Neural cell (in vitro differentiated cells): ENCODE measurements at regions not wholly inside any gene's neighbourhood (a gene's known extent, or its start where the extent isn't known, plus 50 kb on each side); places are given as distances from the start of the nearest gene placed in this dataset.

Experiments
- H2AFZ ChIP-seq: fragments of 200-600, 300-800 bp; sonication (generic), shearing (Covaris generic); 2 replicates; pipeline ENCODE4 v1.6.0; 2014; ENCODE audit warnings: low read depth, mild to moderate bottlenecking, antibody characterized with exemption, low read length, moderate library complexity
- H3F3A ChIP-seq: fragments of 200-600 bp; shearing (Covaris generic); 2 replicates; pipeline ENCODE4 v1.6.1; 2016; ENCODE audit warnings: mild to moderate bottlenecking, moderate library complexity, mixed read lengths, antibody characterized with exemption, low read length; ENCODE audit not compliant: insufficient read depth, poor library complexity, severe bottlenecking
- H3K27ac ChIP-seq: fragments of 200-600, 300-800 bp; sonication (generic), shearing (Covaris generic); 2 replicates; pipeline ENCODE4 v1.5.1; 2014; ENCODE audit warnings: mild to moderate bottlenecking, low read length, moderate library complexity
- H3K27me3 ChIP-seq: fragments of 300-800, 200-600 bp; sonication (generic), shearing (Covaris generic); 2 replicates; pipeline ENCODE4 v1.6.0; 2014; ENCODE audit warnings: mild to moderate bottlenecking, low read depth, low read length, moderate library complexity; ENCODE audit not compliant: insufficient read depth
- H3K36me3 ChIP-seq: fragments of 300-800, 200-600 bp; sonication (generic), shearing (Covaris generic); 2 replicates; pipeline ENCODE4 v1.5.1; 2014; ENCODE audit warnings: mild to moderate bottlenecking, antibody characterized with exemption, low read length, moderate library complexity; ENCODE audit not compliant: insufficient read depth
- H3K4me2 ChIP-seq: fragments of 300-800, 200-600 bp; sonication (generic), shearing (Covaris generic); 2 replicates; pipeline ENCODE4 v1.6.0; 2014; ENCODE audit warnings: mild to moderate bottlenecking, low read length
- H3K4me3 ChIP-seq: fragments of 300-800, 200-600 bp; sonication (generic), shearing (Covaris generic); 2 replicates; pipeline ENCODE4 v1.5.1; 2014; ENCODE audit warnings: mild to moderate bottlenecking, low read length, moderate library complexity
- H3K79me2 ChIP-seq: fragments of 200-600 bp; shearing (Covaris generic); replicated peaks from 2 replicates; pipeline ENCODE4 v1.6.0; 2014; ENCODE audit warnings: mild to moderate bottlenecking, low read length, moderate library complexity; ENCODE audit not compliant: insufficient read depth
- H3K9ac ChIP-seq: fragments of 300-800, 200-600 bp; sonication (generic), shearing (Covaris generic); 2 replicates; pipeline ENCODE4 v1.6.1; 2016; ENCODE audit warnings: mild to moderate bottlenecking, low read length, mixed read lengths
- H3K9me2 ChIP-seq: fragments of 200-600 bp; shearing (Covaris generic); 2 replicates; pipeline ENCODE4 v1.6.1; 2016; ENCODE audit warnings: mild to moderate bottlenecking, low read length, mixed read lengths; ENCODE audit not compliant: insufficient read depth
- H3K9me3 ChIP-seq: fragments of 200-600, 300-800 bp; sonication (generic), shearing (Covaris generic); 2 replicates; pipeline ENCODE4 v1.6.1; 2016; ENCODE audit warnings: mild to moderate bottlenecking, mixed run types, low read length, moderate library complexity, mixed read lengths
- H4K20me1 ChIP-seq: fragments of 200-600 bp; shearing (Covaris generic); 2 replicates; pipeline ENCODE4 v1.6.1; 2016; ENCODE audit warnings: mild to moderate bottlenecking, mixed run types; ENCODE audit not compliant: insufficient read depth
- EP300 ChIP-seq: fragments of 450-650 bp; conservative IDR thresholded peaks from 2 replicates; pipeline ENCODE4 v1.6.1; 2014; ENCODE audit warnings: antibody characterized with exemption, mild to moderate bottlenecking, moderate library complexity; ENCODE audit not compliant: poor library complexity, severe bottlenecking
- EZH2 ChIP-seq: fragments of 200-600, 300-800 bp; shearing (Covaris generic), sonication (generic); IDR thresholded peaks from 2 replicates; pipeline ENCODE4 v1.6.1; 2014; ENCODE audit warnings: antibody characterized with exemption, low read length, borderline replicate concordance, mild to moderate bottlenecking; ENCODE audit not compliant: insufficient read depth, poor library complexity, severe bottlenecking
- MXI1 ChIP-seq: fragments of 450-650 bp; conservative IDR thresholded peaks from 2 replicates; pipeline ENCODE4 v1.6.1; 2014; ENCODE audit warnings: antibody characterized with exemption, mild to moderate bottlenecking; ENCODE audit not compliant: poor library complexity, severe bottlenecking
- RAD21 ChIP-seq: fragments of 450-650 bp; conservative IDR thresholded peaks from 2 replicates; pipeline ENCODE4 v1.6.1; 2014; ENCODE audit warnings: antibody characterized with exemption, mild to moderate bottlenecking, moderate library complexity
- REST ChIP-seq: IDR thresholded peaks from 2 replicates; pipeline ENCODE4 v1.6.1; 2012; ENCODE audit warnings: borderline replicate concordance
- TAF1 ChIP-seq: IDR thresholded peaks from 2 replicates; pipeline ENCODE4 v1.6.1; 2012; ENCODE audit warnings: low read depth

GRCh38 chr3:101095693-101096430 is 102.6 kb upstream of the ABI3BP start:
- Histone ChIP-seq H3K36me3 (no peaks in the 10 kb centered on the region), H3K4me3 (no peak overlapping the region), H3K4me2 (no peak overlapping the region), H2AFZ (no peak overlapping the region), H3K9me3 (no peaks in the 10 kb centered on the region), H3F3A (no peaks in the 10 kb centered on the region), H3K9ac (no peak overlapping the region), H3K27ac (no peak overlapping the region), H3K9me2 (no peaks in the 10 kb centered on the region), H3K79me2 (no peaks in the 10 kb centered on the region), H3K27me3 (no peaks in the 10 kb centered on the region), H4K20me1 (no peaks in the 10 kb centered on the region)
- TF ChIP-seq EZH2 (no peak), MXI1 (no peak), RAD21 (no peak), REST (no peak)

GRCh38 chr3:101091489-101091888 is 98.3 kb upstream of the ABI3BP start:
- H3K9me2 ChIP-seq = no peaks in the 10 kb centered on the region
- H3K4me2 ChIP-seq = no peak overlapping the region
- no peaks in the 10 kb centered on the region for H3K79me2 ChIP-seq
- no peaks in the 10 kb centered on the region for H3K27me3 ChIP-seq
- no peaks in the 10 kb centered on the region for H3F3A ChIP-seq
- no peaks in the 10 kb centered on the region for H4K20me1 ChIP-seq
- no peak overlapping the region for H3K9ac ChIP-seq
- TF ChIP-seq REST (no peak), TAF1 (no peak), MXI1 (no peak), EP300 (no peak)
- H3K9me3 ChIP-seq = no peaks in the 10 kb centered on the region
- no peak overlapping the region for H3K4me3 ChIP-seq
- H3K36me3 ChIP-seq = no peaks in the 10 kb centered on the region
- no peak overlapping the region for H3K27ac ChIP-seq
- H2AFZ ChIP-seq = no peak overlapping the region
